GM21381 (cell line): ENCODE measurements at regions not wholly inside any gene's neighbourhood (a gene's known extent, or its start where the extent isn't known, plus 50 kb on each side); places are given as distances from the start of the nearest gene placed in this dataset.

ENCODE experiments used
- ATAC-seq: cut with Tn5 transposase; IDR thresholded peaks from one replicate; pipeline ENCODE4 v1.9.1; 2021; ENCODE audit warnings: mild to moderate bottlenecking, moderate library complexity; ENCODE audit not compliant: unreplicated experiment

DNA sequence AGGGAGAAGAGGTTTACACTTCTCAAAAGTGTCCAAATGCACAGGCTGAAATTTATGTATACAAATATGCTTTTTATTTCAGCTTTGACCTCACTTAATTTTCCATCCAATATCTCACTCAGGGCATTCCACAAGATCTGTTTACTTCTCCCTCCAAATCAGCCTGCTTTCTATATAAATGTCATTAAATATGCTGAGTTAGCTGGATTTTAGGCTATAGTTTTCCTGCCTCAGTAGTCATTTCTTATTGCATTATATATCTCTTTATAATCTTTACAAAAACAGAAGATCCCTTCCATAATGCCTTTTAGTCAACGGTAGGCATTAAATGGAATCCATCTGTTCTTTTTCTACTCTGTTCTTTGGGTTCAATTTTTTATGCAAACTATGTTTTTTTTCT, 71.7 kb upstream of the KCND2 start:
- no peak for ATAC-seq

DNA sequence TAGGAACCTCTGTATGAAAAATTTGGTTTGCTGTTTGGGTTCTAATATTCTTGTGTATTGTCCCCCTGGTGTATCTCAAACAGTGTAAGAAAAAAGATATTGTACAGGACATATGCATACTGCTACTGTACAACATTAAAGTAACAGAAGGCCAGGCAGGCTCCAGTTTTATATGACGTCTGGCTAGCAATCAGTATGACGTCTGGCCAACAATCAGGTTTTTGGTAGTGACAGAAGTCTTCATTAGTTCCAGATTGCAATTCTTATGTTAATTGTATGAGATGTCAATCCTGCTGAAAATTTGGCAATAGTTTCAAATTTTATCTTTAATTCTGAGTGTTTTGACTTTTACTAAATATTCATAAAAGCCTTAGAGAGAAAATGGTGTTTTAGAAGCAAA, 67.9 kb upstream of the KCND2 start:
- ATAC-seq: no peak

DNA sequence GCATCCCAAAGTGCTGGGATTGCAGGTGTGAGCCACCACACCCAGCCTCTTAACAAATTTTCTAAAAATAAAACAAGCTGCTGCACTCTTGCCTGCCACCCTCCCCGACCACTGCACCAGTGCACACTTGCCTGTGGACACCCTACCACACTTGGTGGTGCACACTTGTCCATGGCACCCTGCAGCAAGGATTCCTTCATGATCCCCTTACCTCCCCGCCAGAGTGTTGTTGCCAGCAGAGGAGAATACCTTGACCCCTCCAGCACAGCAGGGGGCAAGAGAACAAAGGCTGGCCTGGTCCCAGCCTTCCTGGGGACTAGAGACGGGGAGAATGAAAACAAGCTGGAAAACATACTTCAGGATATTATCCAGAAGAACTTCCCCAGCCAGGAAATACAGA, 65.9 kb upstream of the KCND2 start:
- ATAC-seq: no peak

DNA sequence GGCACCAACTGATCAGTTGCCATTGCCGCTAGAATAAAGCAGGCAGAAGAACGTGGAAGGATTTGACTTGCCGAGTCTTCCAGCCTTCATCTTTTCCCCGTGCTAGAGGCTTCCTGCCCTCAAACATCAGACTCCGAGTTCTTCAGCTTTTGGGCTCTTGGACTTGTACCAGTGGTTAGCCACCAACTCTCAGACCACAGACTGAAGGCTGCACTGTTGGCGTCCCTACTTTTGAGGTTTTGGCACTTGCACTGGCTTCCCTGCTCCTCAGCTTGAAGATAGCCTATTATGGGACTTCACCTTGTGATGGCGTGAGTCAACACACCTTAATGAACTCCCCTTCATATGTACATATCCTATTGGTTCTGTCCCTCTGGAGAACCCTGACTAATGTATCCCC, 57.3 kb upstream of the KCND2 start:
- ATAC-seq: no peak

DNA sequence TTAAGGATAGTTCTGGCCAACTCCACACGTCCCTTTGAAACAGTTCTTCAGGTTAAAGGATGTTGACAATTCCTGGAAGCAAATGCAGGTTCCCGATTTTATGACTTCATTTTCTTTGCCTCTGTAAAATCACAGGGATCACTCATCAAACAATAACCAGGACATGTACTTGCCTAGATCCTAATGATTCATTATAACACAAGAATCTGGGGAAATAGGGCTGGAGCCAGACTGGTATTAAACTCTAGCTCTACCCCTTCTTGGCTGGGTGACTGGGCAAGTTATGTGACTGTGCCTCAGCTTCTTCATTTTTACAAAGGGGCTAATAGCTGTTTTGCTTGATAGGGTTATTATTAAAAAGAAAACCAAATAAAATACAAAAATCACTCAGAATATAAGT, 56.0 kb upstream of the KCND2 start:
- no peak for ATAC-seq

DNA sequence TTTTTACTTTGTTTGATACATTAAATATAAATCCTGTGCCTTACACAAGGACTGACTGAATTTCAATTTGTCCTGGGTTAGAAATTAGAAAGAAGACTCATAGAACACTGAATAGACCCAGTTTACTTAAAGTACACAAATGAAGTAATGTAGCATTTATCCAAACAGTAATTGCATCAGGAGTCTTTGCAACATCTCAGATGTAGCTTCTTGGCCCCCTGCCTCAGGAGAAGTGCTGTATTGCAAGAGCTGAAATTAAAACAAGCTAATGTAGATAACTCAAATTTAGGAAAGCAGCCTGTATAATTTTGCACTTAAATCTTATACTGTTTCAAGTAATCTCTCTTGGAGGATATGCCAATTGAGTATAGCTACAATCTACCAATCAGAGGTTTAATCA, 54.3 kb upstream of the KCND2 start:
- no peak for ATAC-seq

DNA sequence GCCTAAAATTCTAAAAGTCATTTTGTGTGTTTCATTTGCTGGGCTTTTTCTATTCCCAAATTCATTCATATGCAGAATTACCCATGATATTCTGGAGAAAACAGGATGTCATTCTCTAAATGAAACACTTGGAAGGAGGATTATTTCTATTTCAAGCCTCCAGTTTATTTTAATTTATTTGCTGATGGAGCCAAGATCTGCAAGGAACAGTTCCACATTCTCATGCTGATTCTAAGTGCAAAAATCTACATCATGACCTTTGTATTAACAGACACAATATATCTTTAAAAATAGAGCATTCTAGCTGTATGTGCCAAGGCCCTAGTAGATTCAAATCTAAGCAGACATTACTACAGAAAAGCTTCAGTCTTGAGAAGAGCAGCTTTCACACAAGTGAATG, 51.3 kb upstream of the KCND2 start:
- ATAC-seq: no peak
